Thyroid gland (tissue), 4 donors: ENCODE measurements at regions not wholly inside any gene's neighbourhood (a gene's known extent, or its start where the extent isn't known, plus 50 kb on each side); places are given as distances from the start of the nearest gene placed in this dataset.

ENCODE experiments used
- DNase-seq, 2 donors: peaks; one replicate each; pipeline ENCODE4 v3.0.0-alpha.2; 2019
- H3K27ac ChIP-seq, 3 donors: fragments of 200-600 bp; sonication (generic); 1 replicate in 2 of 3; 2 replicates in 1 of 3; pipeline ENCODE4 v1.5.1; 2016 to 2019; ENCODE audit warnings: mild to moderate bottlenecking in 1 of 3, moderate library complexity in 1 of 3
- H3K27me3 ChIP-seq: fragments of 200-600 bp; sonication (generic); one replicate; pipeline ENCODE4 v1.5.1; 2019
- H3K36me3 ChIP-seq, 2 donors: fragments of 200-600 bp; sonication (generic); one replicate each; pipeline ENCODE4 v1.5.1; 2016 to 2019
- H3K4me1 ChIP-seq, 2 donors: fragments of 200-600 bp; sonication (generic); one replicate each; pipeline ENCODE4 v1.5.1; 2017 to 2019
- H3K4me3 ChIP-seq, 3 donors: fragments of 200-600 bp; sonication (generic); replicated peaks in 1 of 3; 1 replicate in 2 of 3; 2 replicates in 1 of 3; pipeline ENCODE4 v1.5.1; 2016; ENCODE audit warnings: mild to moderate bottlenecking in 1 of 3
- H3K9me3 ChIP-seq: fragments of 200-600 bp; sonication (generic); one replicate; pipeline ENCODE4 v1.5.1; 2017
- POLR2A ChIP-seq, 2 donors: fragments of 450-650 bp; IDR thresholded peaks; one replicate each; pipeline ENCODE4 v1.6.1; 2017; ENCODE audit warnings: antibody characterized with exemption in 2 of 2, mild to moderate bottlenecking in 2 of 2, moderate library complexity in 1 of 2
- WGBS, 2 donors: methylation state at CpG; one replicate each; pipeline ENCODE4 v1.1.5; 2017; 5-methylcytosine and 5-hydroxymethylcytosine counted together
- intact Hi-C: fragments of 100-400 bp; cut with DNase I; formaldehyde crosslinking; loops from one replicate; pipeline ENCODE4 v1.15.1; 2023
- TF ChIP-seq, protein P1 (sequence below), 6 experiments: fragments of 200-600 bp in 3 of 6; fragments of 450-650 bp in 3 of 6; sonication (generic) in 3 of 6; IDR thresholded peaks; one replicate each; pipeline ENCODE4 v1.5.1; 2016 to 2019; ENCODE audit warnings: antibody characterized with exemption in 6 of 6, mild to moderate bottlenecking in 2 of 6, inconsistent platforms in 1 of 6, moderate library complexity in 1 of 6

DNA sequence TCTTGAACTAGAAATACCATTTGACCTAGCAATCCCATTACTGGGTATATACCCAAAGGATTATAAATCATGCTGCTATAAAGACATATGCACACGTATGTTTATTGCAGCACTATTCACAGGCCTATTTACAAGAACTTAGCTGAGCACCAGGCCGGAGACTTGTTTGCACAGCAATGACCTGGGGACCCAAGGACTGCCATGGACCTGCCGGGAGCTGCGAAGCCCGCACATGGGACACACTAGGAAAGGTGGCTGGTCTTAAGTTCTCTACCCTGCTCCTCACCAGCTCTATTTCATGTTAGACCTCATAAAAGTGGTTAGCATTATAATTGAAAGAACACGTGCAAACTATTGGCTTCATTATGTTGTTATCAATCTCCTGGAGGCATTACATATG, 70.4 kb upstream of the CST7 start:
- no peak overlapping the region for H3K4me3 ChIP-seq
- intact Hi-C loops, result no loop called here
- no peaks in the 10 kb centered on the region for H3K27me3 ChIP-seq
- no peaks in the 10 kb centered on the region for H3K36me3 ChIP-seq
- H3K4me1 ChIP-seq, result peaks cover 0 to 7% of the 10 kb centered on the region in 2 donors
- WGBS, 2 donors, result 96 to 97% methylated on average over 6 of the region's 6 CpGs
- no peak for DNase-seq
- no peak overlapping the region for H3K27ac ChIP-seq
- TF ChIP-seq POLR2A (IDR thresholded peaks at IDR 0.05), result no peak
- TF ChIP-seq, protein P1, sequence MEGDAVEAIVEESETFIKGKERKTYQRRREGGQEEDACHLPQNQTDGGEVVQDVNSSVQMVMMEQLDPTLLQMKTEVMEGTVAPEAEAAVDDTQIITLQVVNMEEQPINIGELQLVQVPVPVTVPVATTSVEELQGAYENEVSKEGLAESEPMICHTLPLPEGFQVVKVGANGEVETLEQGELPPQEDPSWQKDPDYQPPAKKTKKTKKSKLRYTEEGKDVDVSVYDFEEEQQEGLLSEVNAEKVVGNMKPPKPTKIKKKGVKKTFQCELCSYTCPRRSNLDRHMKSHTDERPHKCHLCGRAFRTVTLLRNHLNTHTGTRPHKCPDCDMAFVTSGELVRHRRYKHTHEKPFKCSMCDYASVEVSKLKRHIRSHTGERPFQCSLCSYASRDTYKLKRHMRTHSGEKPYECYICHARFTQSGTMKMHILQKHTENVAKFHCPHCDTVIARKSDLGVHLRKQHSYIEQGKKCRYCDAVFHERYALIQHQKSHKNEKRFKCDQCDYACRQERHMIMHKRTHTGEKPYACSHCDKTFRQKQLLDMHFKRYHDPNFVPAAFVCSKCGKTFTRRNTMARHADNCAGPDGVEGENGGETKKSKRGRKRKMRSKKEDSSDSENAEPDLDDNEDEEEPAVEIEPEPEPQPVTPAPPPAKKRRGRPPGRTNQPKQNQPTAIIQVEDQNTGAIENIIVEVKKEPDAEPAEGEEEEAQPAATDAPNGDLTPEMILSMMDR (IDR thresholded peaks at IDR 0.05), result no peak
- no peaks in the 10 kb centered on the region for H3K9me3 ChIP-seq

DNA sequence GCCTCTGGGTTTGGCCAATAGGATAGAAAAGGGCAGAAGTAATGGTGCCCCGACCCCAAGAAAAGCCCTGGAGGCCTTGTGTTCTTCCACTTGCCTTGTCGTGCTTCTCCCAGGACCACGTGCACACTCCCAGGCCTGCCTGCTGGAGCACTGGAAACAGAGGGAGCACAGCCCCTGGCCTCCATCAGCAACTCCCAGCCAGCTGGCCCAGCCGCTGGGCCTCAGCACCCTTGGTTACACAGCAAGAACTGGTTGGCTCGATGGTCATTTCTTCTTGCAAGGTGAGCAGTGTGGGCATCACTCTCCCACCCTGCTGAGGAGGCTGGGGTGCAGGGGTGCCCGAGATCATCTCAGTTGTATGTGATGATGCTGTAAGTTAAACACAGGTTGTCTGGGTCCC, 69.2 kb upstream of the CST7 start:
- no peak for DNase-seq
- Histone ChIP-seq H3K27ac (no peak overlapping the region), H3K36me3 (no peaks in the 10 kb centered on the region), H3K27me3 (no peaks in the 10 kb centered on the region), H3K4me3 (no peak overlapping the region), H3K4me1 (no peaks in the 10 kb centered on the region), H3K9me3 (no peaks in the 10 kb centered on the region)
- intact Hi-C loops, result no loop called here
- 87% methylated on average over 5 to 6 of the region's 6 CpGs for WGBS, 2 donors
- TF ChIP-seq POLR2A (IDR thresholded peaks at IDR 0.05), result no peak
- TF ChIP-seq, protein P1 (IDR thresholded peaks at IDR 0.05), result no peak

- Histone ChIP-seq H3K4me1 (no peaks in the 10 kb centered on the region), H3K27me3 (no peaks in the 10 kb centered on the region), H3K36me3 (no peaks in the 10 kb centered on the region), H3K9me3 (no peaks in the 10 kb centered on the region), H3K27ac (no peak overlapping the region), H3K4me3 (no peak overlapping the region)
- WGBS, 2 donors, result 77 to 83% methylated on average over 3 of the region's 3 CpGs
- TF ChIP-seq, protein P1 (IDR thresholded peaks at IDR 0.05), result no peak
- TF ChIP-seq POLR2A (IDR thresholded peaks at IDR 0.05), result no peak
- no peak for DNase-seq
- intact Hi-C loops, result no loop called here
Measured at GRCh38 chr20:24880356-24880755, 68.7 kb upstream of the CST7 start.

- intact Hi-C loops, result no loop called here
Measured at GRCh38 chr20:24890286-24890685, 58.8 kb upstream of the CST7 start.

DNA sequence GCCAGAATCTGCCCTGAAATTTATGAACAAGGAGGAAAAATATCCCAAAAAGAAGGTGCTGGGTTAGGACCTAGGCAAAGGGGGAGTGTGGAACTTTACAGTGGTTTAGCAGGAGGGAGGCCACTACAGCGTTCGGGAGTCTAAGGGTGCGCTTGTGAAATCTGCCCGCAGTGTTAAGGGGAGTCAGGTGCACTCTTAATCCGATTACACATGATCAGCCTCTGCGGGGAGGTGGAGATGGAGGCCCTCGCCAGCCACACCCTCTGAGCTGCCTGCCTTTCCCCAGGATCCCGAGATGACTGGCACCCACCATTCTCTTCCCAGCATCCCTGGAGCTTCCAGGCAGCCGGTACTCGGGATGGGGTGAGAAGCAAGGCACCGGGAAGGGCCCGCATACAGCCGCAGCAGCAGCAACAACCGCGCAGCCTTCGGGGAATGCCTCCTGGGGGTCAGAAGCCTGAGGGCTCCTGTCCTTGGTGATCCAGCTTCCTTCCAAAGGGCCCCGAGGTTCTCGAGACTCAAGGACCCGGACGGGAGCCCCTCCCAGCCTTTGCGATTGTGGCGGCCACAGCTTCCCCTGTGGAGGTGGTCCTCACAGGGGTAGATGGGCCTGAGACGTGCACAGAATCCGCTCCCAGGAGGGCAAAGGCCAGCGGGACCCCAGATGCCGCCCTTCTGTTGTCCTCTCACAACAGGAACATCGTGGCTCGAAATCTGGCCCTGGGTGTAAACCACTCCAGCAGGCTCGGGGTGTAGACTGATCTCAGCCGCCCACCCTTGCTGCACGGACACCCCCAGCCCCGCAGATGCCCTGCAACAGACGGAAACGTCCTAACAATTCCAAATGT, 57.3 kb upstream of the CST7 start:
- no peak overlapping the region for H3K27ac ChIP-seq
- no peak for DNase-seq
- H3K4me1 ChIP-seq, result no peaks in the 10 kb centered on the region
- H3K27me3 ChIP-seq, result no peaks in the 10 kb centered on the region
- no peaks in the 10 kb centered on the region for H3K36me3 ChIP-seq
- no peak for TF ChIP-seq POLR2A (IDR thresholded peaks at IDR 0.05)
- TF ChIP-seq, protein P1 (IDR thresholded peaks at IDR 0.05), result no peak
- WGBS, 2 donors, result 93 to 95% methylated on average over 25 to 27 of the region's 34 CpGs
- no peaks in the 10 kb centered on the region for H3K9me3 ChIP-seq
- intact Hi-C loops, result no loop called here
- no peak overlapping the region for H3K4me3 ChIP-seq

More at GRCh38 chr20:24890286-24890685, 58.8 kb upstream of the CST7 start:
- Histone ChIP-seq H3K4me3 (no peak overlapping the region), H3K9me3 (no peaks in the 10 kb centered on the region), H3K27me3 (no peaks in the 10 kb centered on the region), H3K4me1 (no peaks in the 10 kb centered on the region), H3K27ac (no peak overlapping the region), H3K36me3 (no peaks in the 10 kb centered on the region)
- 93 to 97% methylated on average over 9 of the region's 9 CpGs for WGBS, 2 donors
- TF ChIP-seq POLR2A (IDR thresholded peaks at IDR 0.05), result no peak
- no peak for DNase-seq
